Muscle of leg (tissue), 3 donors: ENCODE measurements at regions not wholly inside any gene's neighbourhood (a gene's known extent, or its start where the extent isn't known, plus 50 kb on each side); places are given as distances from the start of the nearest gene placed in this dataset.

Experiments used
- DNase-seq: peaks from one replicate; pipeline ENCODE4 v3.0.0; 2013
- H3K27ac ChIP-seq: one replicate; pipeline ENCODE4 v1.5.1; 2013; ENCODE audit warnings: mild to moderate bottlenecking, low read length, control low read depth
- H3K27me3 ChIP-seq: one replicate; pipeline ENCODE4 v1.6.1; 2013; ENCODE audit warnings: low read length; ENCODE audit not compliant: control insufficient read depth, insufficient read depth
- H3K36me3 ChIP-seq: one replicate; pipeline ENCODE4 v1.6.1; 2013; ENCODE audit warnings: low read length; ENCODE audit not compliant: control insufficient read depth, insufficient read depth
- H3K4me1 ChIP-seq: one replicate; pipeline ENCODE4 v1.6.1; 2013; ENCODE audit warnings: low read length; ENCODE audit not compliant: control insufficient read depth, insufficient read depth
- H3K4me3 ChIP-seq: one replicate; pipeline ENCODE4 v1.5.1; 2013; ENCODE audit warnings: low read length, control low read depth
- H3K9me3 ChIP-seq: replicated peaks from 2 replicates; pipeline ENCODE4 v1.6.1; 2013; ENCODE audit warnings: low read depth, low read length; ENCODE audit not compliant: control insufficient read depth
- WGBS: methylation state at CpG from one replicate; pipeline ENCODE4 v1.1.5; 2013; ENCODE audit warnings: missing lambda C conversion rate; ENCODE audit not compliant: insufficient coverage; 5-methylcytosine and 5-hydroxymethylcytosine counted together

- WGBS, result no CpG with 5 or more reads among the region's 2 CpGs
- no peak overlapping the region for H3K27ac ChIP-seq
- no peaks in the 10 kb centered on the region for H3K9me3 ChIP-seq
- DNase-seq, result no peak
- H3K27me3 ChIP-seq, result no peaks in the 10 kb centered on the region
- H3K4me3 ChIP-seq, result no peak overlapping the region
- H3K4me1 ChIP-seq, result no peaks in the 10 kb centered on the region
- H3K36me3 ChIP-seq, result no peaks in the 10 kb centered on the region
These were observed 672.8 kb downstream of the PCDH7 start for GRCh38 chr4:31392923-31393322.

GRCh38 chr4:31408121-31408520 is 688.0 kb downstream of the PCDH7 start:
- Histone ChIP-seq H3K9me3 (no peaks in the 10 kb centered on the region), H3K4me3 (no peak overlapping the region), H3K27ac (no peak overlapping the region), H3K36me3 (no peaks in the 10 kb centered on the region), H3K27me3 (no peaks in the 10 kb centered on the region), H3K4me1 (no peaks in the 10 kb centered on the region)
- WGBS, result no CpG with 5 or more reads among the region's 3 CpGs
- no peak for DNase-seq

- no peak overlapping the region for H3K27ac ChIP-seq
- H3K27me3 ChIP-seq, result no peaks in the 10 kb centered on the region
- no peaks in the 10 kb centered on the region for H3K9me3 ChIP-seq
- DNase-seq, result no peak
- no peaks in the 10 kb centered on the region for H3K4me1 ChIP-seq
- no CpG with 5 or more reads among the region's 1 CpG for WGBS
- H3K4me3 ChIP-seq, result no peak overlapping the region
- H3K36me3 ChIP-seq, result no peaks in the 10 kb centered on the region
These were observed 691.4 kb downstream of the PCDH7 start for GRCh38 chr4:31411565-31411964.

GRCh38 chr4:31415629-31416028 is 695.5 kb downstream of the PCDH7 start:
- no peaks in the 10 kb centered on the region for H3K9me3 ChIP-seq

GRCh38 chr4:31416498-31416897 is 696.3 kb downstream of the PCDH7 start:
- H3K4me3 ChIP-seq, result no peak overlapping the region
- no peaks in the 10 kb centered on the region for H3K4me1 ChIP-seq
- no peaks in the 10 kb centered on the region for H3K27me3 ChIP-seq
- no peaks in the 10 kb centered on the region for H3K36me3 ChIP-seq
- H3K9me3 ChIP-seq, result no peaks in the 10 kb centered on the region
- WGBS, result 85% methylated on average over 4 of the region's 7 CpGs
- no peak overlapping the region for H3K27ac ChIP-seq
- DNase-seq, result peak; percentile 1

More at GRCh38 chr4:31415629-31416028, 695.5 kb downstream of the PCDH7 start:
- Histone ChIP-seq H3K27me3 (no peaks in the 10 kb centered on the region), H3K27ac (no peak overlapping the region), H3K4me3 (no peak overlapping the region), H3K36me3 (no peaks in the 10 kb centered on the region), H3K4me1 (no peaks in the 10 kb centered on the region)
- DNase-seq, result no peak
- WGBS, result no CpG with 5 or more reads among the region's 3 CpGs

GRCh38 chr4:31417040-31417439 is 696.9 kb downstream of the PCDH7 start:
- peak; percentile 54 for DNase-seq
- Histone ChIP-seq H3K36me3 (no peaks in the 10 kb centered on the region), H3K27me3 (no peaks in the 10 kb centered on the region), H3K27ac (no peak overlapping the region), H3K4me1 (no peaks in the 10 kb centered on the region), H3K4me3 (no peak overlapping the region), H3K9me3 (no peaks in the 10 kb centered on the region)
- WGBS, result 18% methylated on average over 3 of the region's 3 CpGs

GRCh38 chr4:31422006-31422405 is 701.8 kb downstream of the PCDH7 start:
- no peaks in the 10 kb centered on the region for H3K27me3 ChIP-seq
- H3K9me3 ChIP-seq, result no peaks in the 10 kb centered on the region
- no peaks in the 10 kb centered on the region for H3K4me1 ChIP-seq
- no peak overlapping the region for H3K4me3 ChIP-seq
- no peak overlapping the region for H3K27ac ChIP-seq
- WGBS, result 60% methylated on average over 1 of the region's 2 CpGs
- H3K36me3 ChIP-seq, result no peaks in the 10 kb centered on the region
- no peak for DNase-seq

- H3K4me1 ChIP-seq, result no peaks in the 10 kb centered on the region
- no peak overlapping the region for H3K4me3 ChIP-seq
- peak; percentile 58 for DNase-seq
- no peaks in the 10 kb centered on the region for H3K27me3 ChIP-seq
- H3K36me3 ChIP-seq, result no peaks in the 10 kb centered on the region
- H3K27ac ChIP-seq, result no peak overlapping the region
- no peaks in the 10 kb centered on the region for H3K9me3 ChIP-seq
- WGBS, result 62% methylated on average over 2 of the region's 3 CpGs
These were observed 707.5 kb downstream of the PCDH7 start for GRCh38 chr4:31427691-31428090.

- Histone ChIP-seq H3K27me3 (no peaks in the 10 kb centered on the region), H3K4me3 (no peak overlapping the region), H3K36me3 (no peaks in the 10 kb centered on the region), H3K9me3 (no peaks in the 10 kb centered on the region), H3K4me1 (no peaks in the 10 kb centered on the region), H3K27ac (no peak overlapping the region)
- DNase-seq, result no peak
- WGBS, result 86% methylated on average over 7 of the region's 11 CpGs
These were observed 722.1 kb downstream of the PCDH7 start for GRCh38 chr4:31442236-31442635.

- no peaks in the 10 kb centered on the region for H3K4me1 ChIP-seq
- no peak overlapping the region for H3K27ac ChIP-seq
- no CpG with 5 or more reads among the region's 3 CpGs for WGBS
- H3K4me3 ChIP-seq, result no peak overlapping the region
- DNase-seq, result peak; percentile 72
- no peaks in the 10 kb centered on the region for H3K27me3 ChIP-seq
- no peaks in the 10 kb centered on the region for H3K36me3 ChIP-seq
- H3K9me3 ChIP-seq, result no peaks in the 10 kb centered on the region
These were observed 725.4 kb downstream of the PCDH7 start for GRCh38 chr4:31445526-31445925.

- H3K4me1 ChIP-seq, result no peaks in the 10 kb centered on the region
- no peaks in the 10 kb centered on the region for H3K9me3 ChIP-seq
- no peaks in the 10 kb centered on the region for H3K27me3 ChIP-seq
- H3K36me3 ChIP-seq, result no peaks in the 10 kb centered on the region
- no peak for DNase-seq
- no peak overlapping the region for H3K27ac ChIP-seq
- no peak overlapping the region for H3K4me3 ChIP-seq
These were observed 735.4 kb downstream of the PCDH7 start for GRCh38 chr4:31455612-31456011.
